ENCODE measurements at regions not wholly inside any gene's neighbourhood (a gene's known extent, or its start where the extent isn't known, plus 50 kb on each side); places are given as distances from the start of the nearest gene placed in this dataset.

- Histone ChIP-seq H3K4me3 (ENCODE audit: low read depth in 2 of 2, low read length in 1 of 2) (no peak overlapping the region), H3K79me2 (ENCODE audit: insufficient read depth) (no peaks in the 10 kb centered on the region), H3K9me2 (no peaks in the 10 kb centered on the region), H3K9ac (no peak overlapping the region), H3F3A (replicated peaks; ENCODE audit: insufficient read depth) (no peaks in the 10 kb centered on the region), H3K4me1 (ENCODE audit: control insufficient read depth in 1 of 2, insufficient read depth in 2 of 2, low read depth in 1 of 2, low read length in 1 of 2) (no peaks in the 10 kb centered on the region), H2AFZ (ENCODE audit: low read depth) (no peak overlapping the region), H3K27me3 (ENCODE audit: insufficient read depth) (peaks cover 9% of the 10 kb centered on the region; the same call in 1 of the 2 replicates), H3K4me2 (no peak overlapping the region), H3K9me3 (no peaks in the 10 kb centered on the region), H3K27ac (ENCODE audit: low read depth in 2 of 2, low read length in 1 of 2) (no peak overlapping the region), H3K36me3 (replicated peaks in 1 of 2; ENCODE audit: control insufficient read depth in 1 of 2, insufficient read depth in 2 of 2, low read length in 1 of 2) (no peaks in the 10 kb centered on the region), H4K20me1 (ENCODE audit: insufficient read depth) (no peaks in the 10 kb centered on the region)
- 29% methylated on average over 6 of the region's 8 CpGs for WGBS (ENCODE audit: low lambda C conversion rate)
- ChIA-PET POLR2A (no interaction called here), CTCF (no interaction called here)
- DNase-seq = no peak
- TF ChIP-seq SIN3A (IDR thresholded peaks at IDR 0.05; ENCODE audit: borderline replicate concordance, low read depth, low read length) = no peak
- TF ChIP-seq ELF1 (IDR thresholded peaks at IDR 0.05) = no peak
- TF ChIP-seq EZH2phosphoT487 (IDR thresholded peaks at IDR 0.05; ENCODE audit: borderline replicate concordance, low read depth) = no peak
Measured at GRCh38 chr13:21762512-21762911, 91.6 kb downstream of the FGF9 start.

DNA sequence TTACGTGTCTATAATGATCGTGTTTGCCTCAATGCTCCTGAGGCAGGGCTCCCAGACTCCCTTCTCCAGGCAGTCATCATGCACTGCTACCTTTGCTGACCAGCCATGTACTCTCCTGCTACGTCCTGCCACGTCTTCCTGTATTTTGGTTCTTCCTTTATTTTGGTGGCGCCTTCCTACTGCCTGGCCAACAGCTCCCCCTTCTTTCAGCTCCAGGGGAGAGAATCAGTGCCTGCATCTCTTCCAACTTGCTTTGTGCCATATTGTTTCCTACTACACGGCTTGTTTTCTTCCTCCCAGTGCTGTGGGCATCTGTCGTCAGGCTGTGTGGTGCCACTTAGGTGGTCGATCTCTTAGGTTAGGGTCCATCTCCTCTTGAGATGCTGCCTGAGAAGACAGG, 96.2 kb downstream of the FGF9 start:
- no peak for TF ChIP-seq FOSL2 (IDR thresholded peaks at IDR 0.05; ENCODE audit: borderline replicate concordance, low read depth)
- no peak for TF ChIP-seq TEAD4 (IDR thresholded peaks at IDR 0.05; ENCODE audit: borderline replicate concordance, insufficient read depth)
- no peak for TF ChIP-seq USF1 (IDR thresholded peaks at IDR 0.05; ENCODE audit: borderline replicate concordance, low read depth)
- no peak for TF ChIP-seq FOXM1 (IDR thresholded peaks at IDR 0.05; ENCODE audit: low read depth)
- TF ChIP-seq MAX (IDR thresholded peaks at IDR 0.05; ENCODE audit: low read depth) = no peak
- TF ChIP-seq REST (IDR thresholded peaks at IDR 0.05; ENCODE audit: low read depth, low read length) = no peak
- TF ChIP-seq ELF1 (IDR thresholded peaks at IDR 0.05) = no peak
- TF ChIP-seq, protein P1, sequence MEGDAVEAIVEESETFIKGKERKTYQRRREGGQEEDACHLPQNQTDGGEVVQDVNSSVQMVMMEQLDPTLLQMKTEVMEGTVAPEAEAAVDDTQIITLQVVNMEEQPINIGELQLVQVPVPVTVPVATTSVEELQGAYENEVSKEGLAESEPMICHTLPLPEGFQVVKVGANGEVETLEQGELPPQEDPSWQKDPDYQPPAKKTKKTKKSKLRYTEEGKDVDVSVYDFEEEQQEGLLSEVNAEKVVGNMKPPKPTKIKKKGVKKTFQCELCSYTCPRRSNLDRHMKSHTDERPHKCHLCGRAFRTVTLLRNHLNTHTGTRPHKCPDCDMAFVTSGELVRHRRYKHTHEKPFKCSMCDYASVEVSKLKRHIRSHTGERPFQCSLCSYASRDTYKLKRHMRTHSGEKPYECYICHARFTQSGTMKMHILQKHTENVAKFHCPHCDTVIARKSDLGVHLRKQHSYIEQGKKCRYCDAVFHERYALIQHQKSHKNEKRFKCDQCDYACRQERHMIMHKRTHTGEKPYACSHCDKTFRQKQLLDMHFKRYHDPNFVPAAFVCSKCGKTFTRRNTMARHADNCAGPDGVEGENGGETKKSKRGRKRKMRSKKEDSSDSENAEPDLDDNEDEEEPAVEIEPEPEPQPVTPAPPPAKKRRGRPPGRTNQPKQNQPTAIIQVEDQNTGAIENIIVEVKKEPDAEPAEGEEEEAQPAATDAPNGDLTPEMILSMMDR (IDR thresholded peaks at IDR 0.05) = no peak
- TF ChIP-seq CHD2 (IDR thresholded peaks at IDR 0.05; ENCODE audit: low read length, partially characterized antibody) = no peak
- no peak for TF ChIP-seq SIN3A (IDR thresholded peaks at IDR 0.05; ENCODE audit: borderline replicate concordance, low read depth, low read length)
- no peak for TF ChIP-seq YY1 (IDR thresholded peaks at IDR 0.05; ENCODE audit: low read depth)
- TF ChIP-seq, protein P2, sequence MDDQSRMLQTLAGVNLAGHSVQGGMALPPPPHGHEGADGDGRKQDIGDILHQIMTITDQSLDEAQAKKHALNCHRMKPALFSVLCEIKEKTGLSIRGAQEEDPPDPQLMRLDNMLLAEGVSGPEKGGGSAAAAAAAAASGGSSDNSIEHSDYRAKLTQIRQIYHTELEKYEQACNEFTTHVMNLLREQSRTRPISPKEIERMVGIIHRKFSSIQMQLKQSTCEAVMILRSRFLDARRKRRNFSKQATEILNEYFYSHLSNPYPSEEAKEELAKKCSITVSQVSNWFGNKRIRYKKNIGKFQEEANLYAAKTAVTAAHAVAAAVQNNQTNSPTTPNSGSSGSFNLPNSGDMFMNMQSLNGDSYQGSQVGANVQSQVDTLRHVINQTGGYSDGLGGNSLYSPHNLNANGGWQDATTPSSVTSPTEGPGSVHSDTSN (IDR thresholded peaks at IDR 0.05) = no peak
- no peak for TF ChIP-seq NRF1 (IDR thresholded peaks at IDR 0.05; ENCODE audit: low read depth, low read length)
- Histone ChIP-seq H3K4me2 (no peak overlapping the region), H3K27ac (ENCODE audit: low read depth in 2 of 2, low read length in 1 of 2) (no peak overlapping the region), H3K79me2 (ENCODE audit: insufficient read depth) (no peaks in the 10 kb centered on the region), H3F3A (replicated peaks; ENCODE audit: insufficient read depth) (no peaks in the 10 kb centered on the region), H3K4me1 (ENCODE audit: control insufficient read depth in 1 of 2, insufficient read depth in 2 of 2, low read depth in 1 of 2, low read length in 1 of 2) (no peaks in the 10 kb centered on the region), H3K4me3 (ENCODE audit: low read depth in 2 of 2, low read length in 1 of 2) (no peak overlapping the region), H4K20me1 (ENCODE audit: insufficient read depth) (no peaks in the 10 kb centered on the region), H3K9ac (no peak overlapping the region), H3K9me3 (no peaks in the 10 kb centered on the region), H3K36me3 (replicated peaks in 1 of 2; ENCODE audit: control insufficient read depth in 1 of 2, insufficient read depth in 2 of 2, low read length in 1 of 2) (no peaks in the 10 kb centered on the region), H3K27me3 (ENCODE audit: insufficient read depth) (no peaks in the 10 kb centered on the region), H3K9me2 (no peaks in the 10 kb centered on the region; the same call in 1 of the 2 replicates), H2AFZ (ENCODE audit: low read depth) (no peak overlapping the region)
- 7% methylated on average over 8 of the region's 8 CpGs for WGBS (ENCODE audit: low lambda C conversion rate)
- DNase-seq = no peak
- ChIA-PET CTCF (no interaction called here), POLR2A (no interaction called here)

Data from SK-N-SH (cell line).